ENCODE measurements at regions not wholly inside any gene's neighbourhood (a gene's known extent, or its start where the extent isn't known, plus 50 kb on each side); places are given as distances from the start of the nearest gene placed in this dataset.
"Not testable (repeated sequence)": the region's sequence is repeated elsewhere in the genome, so short reads cannot be mapped to it uniquely, and the experiment has no call there.

GRCh38 chr2:147013696-147014392, 831.0 kb upstream of the ACVR2A start:
- H3K27ac ChIP-seq (ENCODE audit: low read depth): no peak overlapping the region
- H3K4me1 ChIP-seq (ENCODE audit: insufficient read depth): no peaks in the 10 kb centered on the region
- no peaks in the 10 kb centered on the region for H3K36me3 ChIP-seq (ENCODE audit: insufficient read depth)
- no peak overlapping the region for H3K4me3 ChIP-seq (ENCODE audit: low read depth, low read length)
- no peak for DNase-seq (ENCODE audit: extremely low spot score)

GRCh38 chr2:147008481-147008880, 836.3 kb upstream of the ACVR2A start:
- DNase-seq (ENCODE audit: extremely low spot score): no peak
- H3K36me3 ChIP-seq (ENCODE audit: insufficient read depth): no peaks in the 10 kb centered on the region
- no peak overlapping the region for H3K27ac ChIP-seq (ENCODE audit: low read depth)
- 68% methylated on average over 2 of the region's 2 CpGs for WGBS
- no peaks in the 10 kb centered on the region for H3K4me1 ChIP-seq (ENCODE audit: insufficient read depth)
- no peak overlapping the region for H3K4me3 ChIP-seq (ENCODE audit: low read depth, low read length)

GRCh38 chr2:147006736-147007141, 838.1 kb upstream of the ACVR2A start:
- 39% methylated on average over 2 of the region's 2 CpGs for WGBS
- Histone ChIP-seq H3K4me3 (ENCODE audit: low read depth, low read length) (no peak overlapping the region), H3K27ac (ENCODE audit: low read depth) (no peak overlapping the region), H3K36me3 (ENCODE audit: insufficient read depth) (no peaks in the 10 kb centered on the region), H3K4me1 (ENCODE audit: insufficient read depth) (no peaks in the 10 kb centered on the region)
- DNase-seq (ENCODE audit: extremely low spot score): no peak

- no peaks in the 10 kb centered on the region for H3K4me1 ChIP-seq (ENCODE audit: insufficient read depth)
- no peaks in the 10 kb centered on the region for H3K36me3 ChIP-seq (ENCODE audit: insufficient read depth)
- no peak for DNase-seq (ENCODE audit: extremely low spot score)
- no peak overlapping the region for H3K27ac ChIP-seq (ENCODE audit: low read depth)
- no peak overlapping the region for H3K4me3 ChIP-seq (ENCODE audit: low read depth, low read length)
- WGBS: 94% methylated on average over 2 of the region's 2 CpGs
These were observed 841.7 kb upstream of the ACVR2A start for GRCh38 chr2:147003081-147003480.

GRCh38 chr2:147002256-147002655, 842.6 kb upstream of the ACVR2A start:
- WGBS: 87% methylated on average over 1 of the region's 1 CpG
- Histone ChIP-seq H3K36me3 (ENCODE audit: insufficient read depth) (no peaks in the 10 kb centered on the region), H3K27ac (ENCODE audit: low read depth) (no peak overlapping the region), H3K4me1 (ENCODE audit: insufficient read depth) (no peaks in the 10 kb centered on the region), H3K4me3 (ENCODE audit: low read depth, low read length) (no peak overlapping the region)
- DNase-seq (ENCODE audit: extremely low spot score): no peak

- WGBS: 82% methylated on average over 1 of the region's 1 CpG
- Histone ChIP-seq H3K4me3 (ENCODE audit: low read depth, low read length) (no peak overlapping the region), H3K27ac (ENCODE audit: low read depth) (no peak overlapping the region), H3K36me3 (ENCODE audit: insufficient read depth) (no peaks in the 10 kb centered on the region), H3K4me1 (ENCODE audit: insufficient read depth) (no peaks in the 10 kb centered on the region)
- no peak for DNase-seq (ENCODE audit: extremely low spot score)
These were observed 843.8 kb upstream of the ACVR2A start for GRCh38 chr2:147001061-147001460.

- WGBS: 88% methylated on average over 2 of the region's 2 CpGs
- not testable (repeated sequence) for H3K27ac ChIP-seq (ENCODE audit: low read depth); DNase-seq (ENCODE audit: extremely low spot score); H3K36me3 ChIP-seq (ENCODE audit: insufficient read depth); H3K4me3 ChIP-seq (ENCODE audit: low read depth, low read length); H3K4me1 ChIP-seq (ENCODE audit: insufficient read depth)
These were observed 844.7 kb upstream of the ACVR2A start for GRCh38 chr2:147000151-147000550.

GRCh38 chr2:146997945-146998344, 846.9 kb upstream of the ACVR2A start:
- WGBS: 25% methylated on average over 2 of the region's 2 CpGs
- no peaks in the 10 kb centered on the region for H3K4me1 ChIP-seq (ENCODE audit: insufficient read depth)
- no peak overlapping the region for H3K27ac ChIP-seq (ENCODE audit: low read depth)
- DNase-seq (ENCODE audit: extremely low spot score): no peak
- no peak overlapping the region for H3K4me3 ChIP-seq (ENCODE audit: low read depth, low read length)
- no peaks in the 10 kb centered on the region for H3K36me3 ChIP-seq (ENCODE audit: insufficient read depth)

- Histone ChIP-seq H3K36me3 (ENCODE audit: insufficient read depth) (no peaks in the 10 kb centered on the region), H3K4me3 (ENCODE audit: low read depth, low read length) (no peak overlapping the region), H3K27ac (ENCODE audit: low read depth) (no peak overlapping the region), H3K4me1 (ENCODE audit: insufficient read depth) (no peaks in the 10 kb centered on the region)
- DNase-seq (ENCODE audit: extremely low spot score): no peak
These were observed 847.3 kb upstream of the ACVR2A start for GRCh38 chr2:146997488-146997887.

- H3K4me3 ChIP-seq (ENCODE audit: low read depth, low read length): no peak overlapping the region
- H3K27ac ChIP-seq (ENCODE audit: low read depth): no peak overlapping the region
- 84% methylated on average over 1 of the region's 1 CpG for WGBS
- H3K36me3 ChIP-seq (ENCODE audit: insufficient read depth): no peaks in the 10 kb centered on the region
- no peak for DNase-seq (ENCODE audit: extremely low spot score)
- no peaks in the 10 kb centered on the region for H3K4me1 ChIP-seq (ENCODE audit: insufficient read depth)
These were observed 850.6 kb upstream of the ACVR2A start for GRCh38 chr2:146994246-146994645.

GRCh38 chr2:146992466-146992865, 852.4 kb upstream of the ACVR2A start:
- no peaks in the 10 kb centered on the region for H3K36me3 ChIP-seq (ENCODE audit: insufficient read depth)
- H3K27ac ChIP-seq (ENCODE audit: low read depth): no peak overlapping the region
- H3K4me1 ChIP-seq (ENCODE audit: insufficient read depth): no peaks in the 10 kb centered on the region
- WGBS: 97% methylated on average over 2 of the region's 2 CpGs
- no peak overlapping the region for H3K4me3 ChIP-seq (ENCODE audit: low read depth, low read length)
- no peak for DNase-seq (ENCODE audit: extremely low spot score)

- Histone ChIP-seq H3K36me3 (ENCODE audit: insufficient read depth) (no peaks in the 10 kb centered on the region), H3K4me1 (ENCODE audit: insufficient read depth) (no peaks in the 10 kb centered on the region), H3K4me3 (ENCODE audit: low read depth, low read length) (no peak overlapping the region), H3K27ac (ENCODE audit: low read depth) (no peak overlapping the region)
- no peak for DNase-seq (ENCODE audit: extremely low spot score)
- WGBS: 97% methylated on average over 2 of the region's 2 CpGs
These were observed 852.8 kb upstream of the ACVR2A start for GRCh38 chr2:146992057-146992456.

- Histone ChIP-seq H3K4me1 (ENCODE audit: insufficient read depth) (no peaks in the 10 kb centered on the region), H3K36me3 (ENCODE audit: insufficient read depth) (no peaks in the 10 kb centered on the region), H3K4me3 (ENCODE audit: low read depth, low read length) (no peak overlapping the region), H3K27ac (ENCODE audit: low read depth) (no peak overlapping the region)
- no peak for DNase-seq (ENCODE audit: extremely low spot score)
- WGBS: 51% methylated on average over 6 of the region's 6 CpGs
These were observed 854.3 kb upstream of the ACVR2A start for GRCh38 chr2:146990311-146991054.

GRCh38 chr2:146989741-146990140, 855.1 kb upstream of the ACVR2A start:
- Histone ChIP-seq H3K4me3 (ENCODE audit: low read depth, low read length) (no peak overlapping the region), H3K4me1 (ENCODE audit: insufficient read depth) (no peaks in the 10 kb centered on the region), H3K27ac (ENCODE audit: low read depth) (no peak overlapping the region), H3K36me3 (ENCODE audit: insufficient read depth) (no peaks in the 10 kb centered on the region)
- WGBS: 78% methylated on average over 1 of the region's 1 CpG
- no peak for DNase-seq (ENCODE audit: extremely low spot score)
